ENCODE measurements at regions not wholly inside any gene's neighbourhood (a gene's known extent, or its start where the extent isn't known, plus 50 kb on each side); places are given as distances from the start of the nearest gene placed in this dataset.

- DNase-seq (ENCODE audit: low read depth) = no peak
- no peak overlapping the region for H3K4me3 ChIP-seq (ENCODE audit: low read depth, low read length)
- TF ChIP-seq CTCF (IDR thresholded peaks at IDR 0.05; ENCODE audit: insufficient read depth, low read depth, low read length, missing control alignments) = no peak
These were observed 236.1 kb downstream of the GRIN2B start for GRCh38 chr12:13745111-13745860.

GRCh38 chr12:13744561-13744960, 236.8 kb downstream of the GRIN2B start:
- no peak for TF ChIP-seq CTCF (IDR thresholded peaks at IDR 0.05; ENCODE audit: insufficient read depth, low read depth, low read length, missing control alignments)
- DNase-seq (ENCODE audit: low read depth) = no peak
- no peak overlapping the region for H3K4me3 ChIP-seq (ENCODE audit: low read depth, low read length)

GRCh38 chr12:13740149-13740545, 241.3 kb downstream of the GRIN2B start:
- no peak for DNase-seq (ENCODE audit: low read depth)
- no peak for TF ChIP-seq CTCF (IDR thresholded peaks at IDR 0.05; ENCODE audit: insufficient read depth, low read depth, low read length, missing control alignments)
- H3K4me3 ChIP-seq (ENCODE audit: low read depth, low read length) = no peak overlapping the region

GRCh38 chr12:13735734-13736133, 245.7 kb downstream of the GRIN2B start:
- no peak overlapping the region for H3K4me3 ChIP-seq (ENCODE audit: low read depth, low read length)
- TF ChIP-seq CTCF (IDR thresholded peaks at IDR 0.05; ENCODE audit: insufficient read depth, low read depth, low read length, missing control alignments) = no peak
- no peak for DNase-seq (ENCODE audit: low read depth)

- TF ChIP-seq CTCF (IDR thresholded peaks at IDR 0.05; ENCODE audit: insufficient read depth, low read depth, low read length, missing control alignments) = no peak
- H3K4me3 ChIP-seq (ENCODE audit: low read depth, low read length) = no peak overlapping the region
- DNase-seq (ENCODE audit: low read depth) = no peak
These were observed 246.7 kb downstream of the GRIN2B start for GRCh38 chr12:13734584-13735152.

GRCh38 chr12:13727707-13728195, 253.7 kb downstream of the GRIN2B start:
- DNase-seq (ENCODE audit: low read depth) = no peak
- TF ChIP-seq CTCF (IDR thresholded peaks at IDR 0.05; ENCODE audit: insufficient read depth, low read depth, low read length, missing control alignments) = no peak
- H3K4me3 ChIP-seq (ENCODE audit: low read depth, low read length) = no peak overlapping the region
